ENCODE measurements at regions not wholly inside any gene's neighbourhood (a gene's known extent, or its start where the extent isn't known, plus 50 kb on each side); places are given as distances from the start of the nearest gene placed in this dataset.

- intact Hi-C loops (cut with DNase I, micrococcal nuclease), result loop anchor here in 1 of 2 experiments (10.0 kb wide), 1 partner anchor 54 kb away; no protein-coding TSS in a partner anchor
- H3K4me1 Mint-ChIP-seq (ENCODE audit: low read depth), result peaks cover 31% of the 10 kb centered on the region
- Histone ChIP-seq H3K27me3 (ENCODE audit: control insufficient read depth in 1 of 2, insufficient read depth in 2 of 2, low read length in 2 of 2) (no peaks in the 10 kb centered on the region), H3K4me3 (ENCODE audit: low read length) (no peak overlapping the region), H3K9me3 (ENCODE audit: control insufficient read depth in 1 of 2, insufficient read depth in 1 of 2, low read length in 2 of 2) (no peaks in the 10 kb centered on the region), H3K36me3 (ENCODE audit: insufficient read depth, low read length) (no peaks in the 10 kb centered on the region), H3K27ac (ENCODE audit: low read depth in 1 of 2, low read length in 2 of 2) (no peak overlapping the region), H3K4me1 (ENCODE audit: insufficient read depth, low read length) (peaks cover 17% of the 10 kb centered on the region)
- no peaks in the 10 kb centered on the region for H3K36me3 Mint-ChIP-seq (ENCODE audit: low read depth)
- no peak overlapping the region for H3K27ac Mint-ChIP-seq
- no peak for ATAC-seq (ENCODE audit: poor library complexity)
- H3K4me3 Mint-ChIP-seq, result no peak overlapping the region
- no peak for DNase-seq
- no peaks in the 10 kb centered on the region for H3K9me3 Mint-ChIP-seq
- CTCF ChIA-PET, result no interaction called here
- POLR2A ChIA-PET, result no interaction called here
- TF ChIP-seq, protein P1, sequence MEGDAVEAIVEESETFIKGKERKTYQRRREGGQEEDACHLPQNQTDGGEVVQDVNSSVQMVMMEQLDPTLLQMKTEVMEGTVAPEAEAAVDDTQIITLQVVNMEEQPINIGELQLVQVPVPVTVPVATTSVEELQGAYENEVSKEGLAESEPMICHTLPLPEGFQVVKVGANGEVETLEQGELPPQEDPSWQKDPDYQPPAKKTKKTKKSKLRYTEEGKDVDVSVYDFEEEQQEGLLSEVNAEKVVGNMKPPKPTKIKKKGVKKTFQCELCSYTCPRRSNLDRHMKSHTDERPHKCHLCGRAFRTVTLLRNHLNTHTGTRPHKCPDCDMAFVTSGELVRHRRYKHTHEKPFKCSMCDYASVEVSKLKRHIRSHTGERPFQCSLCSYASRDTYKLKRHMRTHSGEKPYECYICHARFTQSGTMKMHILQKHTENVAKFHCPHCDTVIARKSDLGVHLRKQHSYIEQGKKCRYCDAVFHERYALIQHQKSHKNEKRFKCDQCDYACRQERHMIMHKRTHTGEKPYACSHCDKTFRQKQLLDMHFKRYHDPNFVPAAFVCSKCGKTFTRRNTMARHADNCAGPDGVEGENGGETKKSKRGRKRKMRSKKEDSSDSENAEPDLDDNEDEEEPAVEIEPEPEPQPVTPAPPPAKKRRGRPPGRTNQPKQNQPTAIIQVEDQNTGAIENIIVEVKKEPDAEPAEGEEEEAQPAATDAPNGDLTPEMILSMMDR (IDR thresholded peaks at IDR 0.05), result no peak
- no peaks in the 10 kb centered on the region for H3K27me3 Mint-ChIP-seq
Measured at GRCh38 chr9:105048331-105048730, 120.4 kb upstream of the ABCA1 start.

DNA sequence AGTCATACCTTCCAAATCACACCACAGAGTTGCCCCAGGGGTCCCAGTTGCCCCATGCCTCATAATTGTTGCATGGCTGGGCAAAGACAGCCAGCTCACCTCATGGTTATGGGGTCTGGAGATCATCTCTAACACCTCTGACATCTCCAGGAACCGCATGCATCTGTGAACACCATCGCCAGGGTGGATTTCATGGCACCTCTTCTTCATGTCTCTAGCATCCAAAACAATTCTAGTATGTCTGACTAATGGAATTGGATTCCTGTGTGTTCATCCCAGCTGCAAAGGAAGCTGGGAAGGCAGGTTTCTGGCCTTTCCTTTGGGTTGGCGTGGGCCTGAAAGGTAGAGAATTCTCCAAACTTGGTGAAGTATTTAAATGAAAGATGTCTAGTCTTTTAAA is 122.3 kb upstream of the ABCA1 start:
- no peak overlapping the region for H3K4me3 Mint-ChIP-seq
- no peaks in the 10 kb centered on the region for H3K36me3 Mint-ChIP-seq (ENCODE audit: low read depth)
- no peak for ATAC-seq (ENCODE audit: poor library complexity)
- H3K27me3 Mint-ChIP-seq, result no peaks in the 10 kb centered on the region
- ChIA-PET POLR2A (interaction anchor here (0.6 kb wide), 1 partner anchor 123 kb away, joined by 3 read pairs; no protein-coding TSS in a partner anchor), CTCF (no interaction called here)
- no peak overlapping the region for H3K4me3 ChIP-seq (ENCODE audit: low read length)
- H3K9me3 Mint-ChIP-seq, result no peaks in the 10 kb centered on the region
- no peaks in the 10 kb centered on the region for H3K9me3 ChIP-seq (ENCODE audit: control insufficient read depth in 1 of 2, insufficient read depth in 1 of 2, low read length in 2 of 2)
- H3K4me1 ChIP-seq (ENCODE audit: insufficient read depth, low read length), result peaks cover 17% of the 10 kb centered on the region
- peaks cover 38% of the 10 kb centered on the region for H3K4me1 Mint-ChIP-seq (ENCODE audit: low read depth)
- DNase-seq, result no peak
- TF ChIP-seq, protein P1 (IDR thresholded peaks at IDR 0.05), result no peak
- H3K27ac ChIP-seq (ENCODE audit: low read depth in 1 of 2, low read length in 2 of 2), result no peak overlapping the region
- intact Hi-C loops (cut with DNase I, micrococcal nuclease), result loop anchor here in 1 of 2 experiments (5.0 kb wide), 1 partner anchor 77 kb away; no protein-coding TSS in a partner anchor
- H3K27ac Mint-ChIP-seq, result no peak overlapping the region
- H3K27me3 ChIP-seq (ENCODE audit: control insufficient read depth in 1 of 2, insufficient read depth in 2 of 2, low read length in 2 of 2), result no peaks in the 10 kb centered on the region
- H3K36me3 ChIP-seq (ENCODE audit: insufficient read depth, low read length), result no peaks in the 10 kb centered on the region

- Histone ChIP-seq H3K4me3 (ENCODE audit: low read length) (no peak overlapping the region), H3K9me3 (ENCODE audit: control insufficient read depth in 1 of 2, insufficient read depth in 1 of 2, low read length in 2 of 2) (no peaks in the 10 kb centered on the region), H3K27ac (ENCODE audit: low read depth in 1 of 2, low read length in 2 of 2) (no peak overlapping the region), H3K36me3 (ENCODE audit: insufficient read depth, low read length) (no peaks in the 10 kb centered on the region), H3K27me3 (ENCODE audit: control insufficient read depth in 1 of 2, insufficient read depth in 2 of 2, low read length in 2 of 2) (no peaks in the 10 kb centered on the region), H3K4me1 (ENCODE audit: insufficient read depth, low read length) (peaks cover 17% of the 10 kb centered on the region)
- no peaks in the 10 kb centered on the region for H3K36me3 Mint-ChIP-seq (ENCODE audit: low read depth)
- H3K9me3 Mint-ChIP-seq, result no peaks in the 10 kb centered on the region
- peak overlapping the region; percentile 77 for H3K27ac Mint-ChIP-seq
- peak overlapping the region; percentile 61 for H3K4me3 Mint-ChIP-seq
- peak; percentile 89 for ATAC-seq (ENCODE audit: poor library complexity)
- intact Hi-C loops (cut with DNase I, micrococcal nuclease), result loop anchor here in 1 of 2 experiments (5.0 kb wide), 1 partner anchor 75 kb away; no protein-coding TSS in a partner anchor
- TF ChIP-seq, protein P1 (IDR thresholded peaks at IDR 0.05), result no peak
- H3K4me1 Mint-ChIP-seq (ENCODE audit: low read depth), result peaks cover 38% of the 10 kb centered on the region
- peak in 4 of 14 experiments; percentile 11 to 55 (median 44) for DNase-seq
- no peaks in the 10 kb centered on the region for H3K27me3 Mint-ChIP-seq
- ChIA-PET POLR2A (no interaction called here), CTCF (no interaction called here)
Measured at GRCh38 chr9:105051897-105052296, 123.9 kb upstream of the ABCA1 start.
